LNCaP clone FGC (cell line): ENCODE measurements at regions not wholly inside any gene's neighbourhood (a gene's known extent, or its start where the extent isn't known, plus 50 kb on each side); places are given as distances from the start of the nearest gene placed in this dataset.

ENCODE experiments used
- DNase-seq: peaks from one replicate; pipeline ENCODE4 v3.0.0-alpha.2; 2011; ENCODE audit warnings: low read depth
- H3K4me3 ChIP-seq: 2 replicates; pipeline ENCODE4 v1.5.1; 2011; ENCODE audit warnings: mild to moderate bottlenecking, low read depth, low read length, control low read depth
- TF ChIP-seq, protein P1 (sequence below): IDR thresholded peaks from 2 replicates; pipeline ENCODE4 v1.5.1; 2012; ENCODE audit warnings: mild to moderate bottlenecking; ENCODE audit not compliant: control insufficient read depth, insufficient read depth; ENCODE audit errors: extremely low read depth

DNA sequence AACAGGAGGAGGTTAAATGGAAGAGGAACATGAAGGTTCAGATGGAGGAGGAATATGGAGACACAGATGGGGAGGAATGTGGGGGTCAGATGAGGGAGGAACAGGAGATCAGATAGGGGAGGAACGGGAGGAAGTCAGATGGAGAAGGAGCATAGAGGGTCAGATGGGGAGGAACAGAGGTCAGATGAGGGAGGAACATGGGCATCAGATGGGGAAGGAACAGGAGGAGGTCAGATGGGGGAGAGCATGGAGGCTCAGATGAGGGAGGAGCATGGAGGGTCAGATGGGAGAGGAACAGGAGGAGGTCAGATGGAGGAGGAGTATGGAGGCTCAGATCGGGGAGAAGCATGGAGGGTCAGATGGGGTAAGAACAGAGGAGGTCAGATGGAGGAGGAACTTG is 290.6 kb downstream of the BMP7 start:
- TF ChIP-seq, protein P1, sequence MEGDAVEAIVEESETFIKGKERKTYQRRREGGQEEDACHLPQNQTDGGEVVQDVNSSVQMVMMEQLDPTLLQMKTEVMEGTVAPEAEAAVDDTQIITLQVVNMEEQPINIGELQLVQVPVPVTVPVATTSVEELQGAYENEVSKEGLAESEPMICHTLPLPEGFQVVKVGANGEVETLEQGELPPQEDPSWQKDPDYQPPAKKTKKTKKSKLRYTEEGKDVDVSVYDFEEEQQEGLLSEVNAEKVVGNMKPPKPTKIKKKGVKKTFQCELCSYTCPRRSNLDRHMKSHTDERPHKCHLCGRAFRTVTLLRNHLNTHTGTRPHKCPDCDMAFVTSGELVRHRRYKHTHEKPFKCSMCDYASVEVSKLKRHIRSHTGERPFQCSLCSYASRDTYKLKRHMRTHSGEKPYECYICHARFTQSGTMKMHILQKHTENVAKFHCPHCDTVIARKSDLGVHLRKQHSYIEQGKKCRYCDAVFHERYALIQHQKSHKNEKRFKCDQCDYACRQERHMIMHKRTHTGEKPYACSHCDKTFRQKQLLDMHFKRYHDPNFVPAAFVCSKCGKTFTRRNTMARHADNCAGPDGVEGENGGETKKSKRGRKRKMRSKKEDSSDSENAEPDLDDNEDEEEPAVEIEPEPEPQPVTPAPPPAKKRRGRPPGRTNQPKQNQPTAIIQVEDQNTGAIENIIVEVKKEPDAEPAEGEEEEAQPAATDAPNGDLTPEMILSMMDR = no peak
- no peak overlapping the region for H3K4me3 ChIP-seq
- no peak for DNase-seq

GRCh38 chr20:56976336-56976735 is 290.1 kb downstream of the BMP7 start:
- TF ChIP-seq, protein P1 = no peak
- no peak for DNase-seq
- H3K4me3 ChIP-seq = no peak overlapping the region

DNA sequence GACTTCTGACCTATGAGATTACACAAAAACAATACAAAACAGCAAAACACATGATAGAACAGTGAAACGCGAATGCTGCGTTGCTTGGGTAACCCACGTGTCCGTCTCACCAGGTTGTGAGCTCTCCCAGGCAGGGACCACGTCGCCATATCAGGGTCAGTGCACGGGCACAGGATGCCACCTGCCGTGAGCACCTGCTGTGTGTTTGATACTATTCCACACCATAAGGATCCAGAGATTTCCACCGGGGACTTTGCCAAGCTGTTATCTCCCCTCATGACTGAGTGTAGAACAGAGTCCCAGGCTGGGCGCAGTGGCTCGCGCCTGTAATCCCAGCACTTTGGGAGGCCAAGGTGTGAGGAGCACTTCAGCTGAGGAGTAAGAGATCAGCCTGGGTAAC is 288.0 kb downstream of the BMP7 start:
- TF ChIP-seq, protein P1 = no peak
- H3K4me3 ChIP-seq = no peak overlapping the region
- DNase-seq = no peak

DNA sequence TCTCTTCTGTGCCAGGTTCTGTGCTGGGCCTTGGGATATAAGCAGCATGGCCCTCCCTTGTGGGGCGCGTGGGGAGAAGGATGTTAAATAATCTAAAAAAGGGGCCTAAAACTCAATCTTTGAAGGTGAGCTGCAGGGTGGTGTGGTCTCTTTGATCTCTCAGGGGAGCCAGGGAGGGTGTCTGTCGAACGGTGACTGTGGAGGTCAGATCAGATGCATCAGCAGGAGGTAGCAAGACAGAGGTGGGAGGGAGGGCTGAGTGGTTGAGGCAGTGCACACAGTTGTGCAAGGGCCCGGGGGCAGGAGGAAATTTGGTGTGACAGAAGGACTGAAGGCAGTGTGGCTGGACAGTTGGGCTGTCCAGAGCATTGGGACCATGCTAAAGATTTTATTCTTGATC is 287.3 kb downstream of the BMP7 start:
- TF ChIP-seq, protein P1 = no peak
- H3K4me3 ChIP-seq = no peak overlapping the region
- no peak for DNase-seq

DNA sequence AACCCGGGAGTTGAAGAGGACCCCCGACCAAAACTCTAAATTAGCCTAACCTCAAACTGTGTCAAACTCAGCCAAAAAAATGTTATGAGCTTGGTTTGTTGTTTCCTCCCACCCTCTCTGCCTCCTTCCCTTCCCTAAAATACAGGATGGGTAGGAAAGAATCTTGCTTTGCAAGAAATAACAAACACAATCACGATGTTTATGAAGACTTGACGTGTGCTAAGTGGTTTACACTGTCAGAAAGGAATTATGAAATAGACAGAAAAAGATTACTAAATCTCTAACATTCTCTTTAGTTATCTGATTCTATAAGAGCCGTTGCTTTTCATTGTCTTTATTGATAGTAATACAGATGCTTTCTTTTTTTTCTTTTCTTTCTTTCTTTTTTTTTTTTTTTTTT is 285.1 kb downstream of the BMP7 start:
- TF ChIP-seq, protein P1 = no peak
- no peak overlapping the region for H3K4me3 ChIP-seq
- no peak for DNase-seq

GRCh38 chr20:56983813-56984212 is 282.6 kb downstream of the BMP7 start:
- no peak for DNase-seq
- TF ChIP-seq, protein P1 = no peak
- H3K4me3 ChIP-seq = no peak overlapping the region

DNA sequence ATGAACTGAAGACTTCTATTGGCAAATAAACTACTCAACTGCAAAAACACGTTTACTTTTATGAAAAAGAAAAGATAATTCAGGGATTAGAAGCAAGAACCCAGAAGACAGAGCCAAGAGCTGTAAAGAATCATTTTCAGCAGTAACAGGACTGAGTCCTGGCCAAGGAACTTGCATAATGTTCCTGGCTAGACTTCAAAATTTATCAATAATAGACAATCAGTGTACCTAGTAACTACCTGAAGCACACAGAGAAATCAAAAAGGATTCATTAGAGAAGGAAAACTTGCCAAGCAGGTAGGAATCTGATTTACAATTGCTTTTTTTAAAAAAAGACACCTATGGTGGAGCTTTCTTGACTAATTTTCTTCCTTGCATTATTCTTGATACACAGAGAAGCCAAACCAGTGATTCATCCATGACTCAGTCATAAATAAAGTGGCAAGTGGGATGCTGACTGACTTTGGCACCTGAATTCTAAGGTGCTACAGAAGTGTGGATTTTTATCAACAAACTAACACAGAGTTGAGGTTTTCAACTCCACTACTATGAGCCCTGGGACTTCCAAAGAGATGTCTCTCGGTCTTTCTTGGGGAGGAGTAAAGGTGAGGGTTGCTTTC is 281.3 kb downstream of the BMP7 start:
- DNase-seq = no peak
- TF ChIP-seq, protein P1 = no peak
- H3K4me3 ChIP-seq = no peak overlapping the region
